ENCODE measurements at regions not wholly inside any gene's neighbourhood (a gene's known extent, or its start where the extent isn't known, plus 50 kb on each side); places are given as distances from the start of the nearest gene placed in this dataset.

- Histone ChIP-seq H3K4me3 (no peak overlapping the region), H3K36me3 (no peaks in the 10 kb centered on the region), H3K27me3 (no peaks in the 10 kb centered on the region), H3K9me3 (no peaks in the 10 kb centered on the region), H3K27ac (replicated peaks in 1 of 4) (no peak overlapping the region), H3K4me1 (peaks cover 0 to 10% (median 6%) of the 10 kb centered on the region in 4 donors)
- TF ChIP-seq CTCF (IDR thresholded peaks at IDR 0.05) = peak in 2 of 3 experiments; percentile 34 to 50
- no peak for TF ChIP-seq POLR2AphosphoS5 (IDR thresholded peaks at IDR 0.05)
- intact Hi-C loops (cut with DNase I) = no loop called here
- no peak for DNase-seq (ENCODE audit: extremely low spot score)
- 61% methylated on average over 9 of the region's 9 CpGs for WGBS
These were observed 54.2 kb upstream of the ARHGEF3 start for GRCh38 chr3:56855856-56856512.

- H3K36me3 ChIP-seq = no peaks in the 10 kb centered on the region
- intact Hi-C loops (cut with DNase I) = no loop called here
- H3K27ac ChIP-seq (replicated peaks in 1 of 4) = no peak overlapping the region
- H3K27me3 ChIP-seq = no peaks in the 10 kb centered on the region
- no peak for TF ChIP-seq POLR2A (IDR thresholded peaks at IDR 0.05; ENCODE audit: low read depth)
- TF ChIP-seq CTCF (IDR thresholded peaks at IDR 0.05) = no peak
- TF ChIP-seq POLR2AphosphoS5 (IDR thresholded peaks at IDR 0.05) = no peak
- no peak for TF ChIP-seq EP300 (IDR thresholded peaks at IDR 0.05)
- H3K9me3 ChIP-seq = no peaks in the 10 kb centered on the region
- DNase-seq (ENCODE audit: extremely low spot score) = no peak
- H3K4me3 ChIP-seq = no peak overlapping the region
- peaks cover 0 to 10% (median 6%) of the 10 kb centered on the region in 4 donors for H3K4me1 ChIP-seq
- WGBS = 80% methylated on average over 5 of the region's 5 CpGs
These were observed 53.3 kb upstream of the ARHGEF3 start for GRCh38 chr3:56854856-56855611.

GRCh38 chr3:56851966-56852884 is 50.5 kb upstream of the ARHGEF3 start:
- no peak for DNase-seq (ENCODE audit: extremely low spot score)
- H3K4me1 ChIP-seq = peaks cover 0 to 10% (median 5%) of the 10 kb centered on the region in 4 donors
- TF ChIP-seq POLR2AphosphoS5 (IDR thresholded peaks at IDR 0.05) (no peak), EP300 (IDR thresholded peaks at IDR 0.05) (no peak), POLR2A (IDR thresholded peaks at IDR 0.05; ENCODE audit: low read depth) (no peak)
- 93% methylated on average over 9 of the region's 9 CpGs for WGBS
- H3K36me3 ChIP-seq = no peaks in the 10 kb centered on the region
- no peak overlapping the region for H3K27ac ChIP-seq (replicated peaks in 1 of 4)
- no peaks in the 10 kb centered on the region for H3K27me3 ChIP-seq
- H3K4me3 ChIP-seq = no peak overlapping the region
- intact Hi-C loops (cut with DNase I) = no loop called here
- H3K9me3 ChIP-seq = no peaks in the 10 kb centered on the region
